GM21528 (cell line): ENCODE measurements at regions not wholly inside any gene's neighbourhood (a gene's known extent, or its start where the extent isn't known, plus 50 kb on each side); places are given as distances from the start of the nearest gene placed in this dataset.
"Not testable (repeated sequence)": the region's sequence is repeated elsewhere in the genome, so short reads cannot be mapped to it uniquely, and the experiment has no call there.

Experiments
- ATAC-seq: cut with Tn5 transposase; IDR thresholded peaks from one replicate; pipeline ENCODE4 v1.9.1; 2021; ENCODE audit warnings: mild to moderate bottlenecking, moderate library complexity; ENCODE audit not compliant: unreplicated experiment, low FRiP score

GRCh38 chr16:79969458-79969857, 368.9 kb upstream of the MAF start:
- no peak for ATAC-seq

DNA sequence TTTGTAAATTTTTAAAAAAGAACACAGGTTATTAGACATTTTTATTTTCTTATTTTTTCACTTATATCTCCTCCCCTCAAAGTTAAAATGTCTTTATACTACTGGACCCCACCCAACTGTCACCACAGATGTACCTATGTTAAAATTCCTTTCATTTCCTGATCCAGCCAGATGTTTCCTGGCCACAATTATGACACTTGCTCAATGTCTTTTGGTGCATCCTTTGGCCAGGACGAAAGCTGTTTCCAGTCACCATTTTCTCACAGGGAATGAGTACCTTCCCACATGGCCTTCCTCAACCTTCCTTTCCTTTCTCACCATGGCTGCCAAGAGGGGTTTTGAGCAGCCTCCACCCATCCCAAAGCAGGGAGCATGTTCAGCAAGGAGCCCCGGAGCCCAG, 365.7 kb upstream of the MAF start:
- no peak for ATAC-seq

DNA sequence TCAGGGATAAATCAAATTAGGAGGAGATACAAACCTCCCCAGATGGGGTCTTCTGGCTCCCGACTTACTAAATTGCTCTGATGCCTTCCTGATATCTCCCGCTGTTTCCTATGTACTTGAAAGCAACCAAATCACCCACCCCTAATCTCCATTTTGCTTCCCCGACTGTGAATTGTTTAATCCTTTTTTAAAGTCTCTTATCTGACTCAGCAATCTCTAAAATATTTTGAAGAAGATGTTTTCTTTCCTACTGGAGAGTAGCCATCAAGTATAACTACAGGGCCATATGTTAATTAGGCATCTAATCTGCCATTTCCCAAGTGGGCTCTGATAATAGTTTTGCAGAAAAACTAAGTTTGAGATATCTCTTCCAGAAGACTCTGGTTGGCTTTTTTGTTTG, 365.2 kb upstream of the MAF start:
- ATAC-seq: no peak

- no peak for ATAC-seq
Observed at GRCh38 chr16:79964104-79964503, 363.6 kb upstream of the MAF start.

DNA sequence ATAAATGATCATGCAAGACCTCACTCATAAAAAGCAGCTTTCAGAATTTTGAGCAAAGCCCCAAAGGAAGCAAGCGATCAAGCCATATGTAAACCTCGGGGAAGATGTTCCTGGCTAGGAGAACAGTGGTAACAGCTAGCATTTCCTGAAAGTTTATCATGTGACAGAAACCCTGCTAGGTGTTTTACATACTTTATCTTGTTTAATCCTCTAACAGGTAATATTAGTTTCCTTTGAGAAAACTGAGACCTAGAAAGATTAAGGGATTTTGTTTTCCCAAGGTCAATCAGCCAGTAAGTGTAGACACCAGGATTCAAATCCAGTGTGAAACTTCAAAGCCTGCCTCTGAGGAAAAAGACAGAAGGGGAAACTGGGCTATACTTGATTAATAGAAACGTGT, 362.4 kb upstream of the MAF start:
- ATAC-seq: no peak

- no peak for ATAC-seq
Observed at GRCh38 chr16:79959226-79959625, 358.7 kb upstream of the MAF start.

- ATAC-seq: no peak
Observed at GRCh38 chr16:79954921-79955705, 354.6 kb upstream of the MAF start.

GRCh38 chr16:79950932-79951719, 350.6 kb upstream of the MAF start:
- no peak for ATAC-seq

- no peak for ATAC-seq
Observed at GRCh38 chr16:79949417-79949816, 348.9 kb upstream of the MAF start.

DNA sequence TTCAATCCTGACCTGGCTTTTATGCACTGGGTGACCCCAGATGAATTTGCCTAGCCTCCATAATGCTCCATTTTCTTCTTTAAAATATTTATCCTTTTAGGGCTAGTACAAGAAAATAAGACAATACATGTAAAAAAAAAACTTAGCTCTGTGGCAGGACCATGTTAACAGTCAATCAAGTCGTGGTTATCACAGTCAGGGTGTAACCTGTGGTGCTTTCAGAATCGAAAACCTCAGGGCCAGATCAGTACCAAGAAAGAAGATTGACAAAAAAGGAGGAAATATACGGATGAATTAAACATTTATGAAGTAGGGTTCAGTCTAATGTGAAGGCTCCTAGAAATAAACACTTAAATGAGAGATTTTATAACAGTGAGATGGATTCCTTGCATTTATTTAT, 347.2 kb upstream of the MAF start:
- no peak for ATAC-seq

DNA sequence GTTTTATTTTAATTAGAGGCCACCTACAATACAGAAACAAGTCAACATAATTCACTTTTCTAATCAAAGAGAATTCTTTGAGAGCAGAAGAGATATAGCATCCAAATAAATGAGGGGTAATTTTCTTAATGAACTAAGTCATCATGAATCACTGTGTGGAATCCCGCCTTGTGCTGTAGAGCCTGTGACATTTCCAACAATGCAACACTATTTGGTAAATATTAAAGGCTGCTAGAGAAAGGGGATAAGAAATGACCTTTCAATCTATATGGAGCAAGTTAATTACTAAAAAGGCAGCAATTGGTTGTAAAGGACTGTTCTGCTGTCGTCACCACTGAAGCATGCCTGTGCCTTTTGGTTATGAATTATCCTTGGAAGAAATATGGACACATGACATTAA, 345.7 kb upstream of the MAF start:
- no peak for ATAC-seq

DNA sequence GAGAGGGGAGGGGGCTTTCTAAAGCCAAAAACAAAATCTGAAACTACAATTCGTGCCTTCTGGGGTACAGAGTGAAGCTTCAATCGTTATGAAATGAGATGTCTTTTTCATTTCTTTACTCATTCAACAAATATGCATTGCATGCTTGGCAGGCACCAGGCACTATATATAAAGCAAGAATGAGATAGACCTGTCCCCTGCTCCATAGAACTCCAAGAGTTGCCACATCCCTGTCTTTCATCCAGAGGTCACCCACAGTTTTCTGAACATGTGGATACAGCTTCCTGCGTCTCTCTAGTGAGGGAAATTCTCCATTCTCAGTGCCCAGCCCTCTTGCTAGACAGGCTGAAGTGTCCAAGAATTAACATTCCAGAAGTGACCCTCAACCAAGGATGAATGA, 343.2 kb upstream of the MAF start:
- ATAC-seq: no peak

DNA sequence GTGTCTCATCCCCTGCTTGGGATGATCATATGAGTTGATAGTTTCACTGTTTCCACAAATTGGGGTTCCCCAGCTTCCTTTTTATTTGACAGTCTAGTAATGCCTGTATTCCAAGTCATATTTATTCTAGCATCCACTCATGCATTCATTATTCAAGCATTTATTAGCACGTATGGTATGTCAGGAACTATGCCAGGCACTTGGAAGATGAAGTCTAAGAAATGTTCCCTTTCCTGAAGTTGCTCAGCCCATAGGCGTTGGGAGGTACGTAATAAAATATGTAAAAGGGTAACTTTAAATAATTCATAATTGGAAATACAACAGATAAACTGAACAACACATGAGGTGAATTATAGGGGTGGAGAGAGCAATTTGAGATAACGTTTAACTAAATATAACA, 338.0 kb upstream of the MAF start:
- ATAC-seq: no peak

GRCh38 chr16:79937671-79938070, 337.1 kb upstream of the MAF start:
- not testable (repeated sequence) for ATAC-seq

- no peak for ATAC-seq
Observed at GRCh38 chr16:79933603-79934002, 333.1 kb upstream of the MAF start.

DNA sequence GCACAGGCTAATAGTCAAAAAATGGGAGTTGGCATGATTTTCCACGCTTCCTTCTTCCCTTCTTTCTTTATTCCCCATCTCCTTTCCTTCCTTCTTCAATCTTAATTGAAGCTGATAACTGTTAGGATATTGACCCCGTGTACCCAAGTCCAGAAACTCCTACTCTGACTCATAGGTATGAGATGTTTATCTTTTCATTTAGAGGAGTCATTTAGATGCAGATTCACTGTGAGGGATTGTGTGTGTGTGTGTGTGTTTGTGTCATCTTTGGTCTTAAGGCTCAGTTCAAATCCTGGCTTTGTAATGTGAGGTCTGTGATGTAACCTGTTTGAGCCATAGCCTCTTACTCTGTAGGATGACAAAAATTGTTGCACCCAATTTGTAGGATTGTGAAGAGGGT, 332.0 kb upstream of the MAF start:
- no peak for ATAC-seq

GRCh38 chr16:79931721-79932120, 331.2 kb upstream of the MAF start:
- no peak for ATAC-seq

GRCh38 chr16:79929260-79929965, 328.9 kb upstream of the MAF start:
- no peak for ATAC-seq

GRCh38 chr16:79928142-79928873, 327.8 kb upstream of the MAF start:
- no peak for ATAC-seq

DNA sequence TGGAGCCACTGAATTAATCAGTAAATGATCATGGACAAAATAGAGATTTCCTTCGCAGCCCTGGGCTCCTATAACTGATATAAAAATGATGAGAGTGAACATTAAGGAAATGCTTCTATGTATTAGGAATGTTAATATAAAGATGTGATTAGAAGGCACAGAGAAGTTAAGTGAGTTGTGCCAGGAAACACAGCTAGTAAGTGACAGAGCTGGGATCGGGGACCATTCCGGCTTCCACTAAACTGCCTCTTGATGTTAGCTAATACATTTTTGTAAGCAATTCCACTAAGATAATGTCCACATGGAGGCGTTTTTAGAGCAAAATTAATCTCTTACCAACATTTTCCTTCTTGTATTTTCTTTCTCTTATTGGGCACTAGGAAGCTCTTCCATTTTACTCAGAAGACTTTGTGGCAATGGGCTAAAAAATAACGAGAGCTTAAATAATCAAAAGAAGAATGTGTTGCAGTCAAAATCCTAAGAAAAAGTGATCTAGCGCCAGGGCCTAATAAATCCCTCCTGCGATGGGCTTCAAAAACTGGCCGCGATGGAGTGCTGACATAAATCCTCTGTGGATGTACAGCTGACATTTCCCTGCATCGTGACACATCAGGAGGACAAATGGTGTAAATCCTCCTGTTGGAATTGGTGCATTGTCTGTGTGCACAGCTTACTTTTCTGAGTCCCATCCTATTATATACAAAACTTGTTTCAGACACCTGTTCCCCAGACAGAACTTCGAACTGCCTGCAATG, 326.1 kb upstream of the MAF start:
- no peak for ATAC-seq
